ENCODE measurements at regions not wholly inside any gene's neighbourhood (a gene's known extent, or its start where the extent isn't known, plus 50 kb on each side); places are given as distances from the start of the nearest gene placed in this dataset.

DNA sequence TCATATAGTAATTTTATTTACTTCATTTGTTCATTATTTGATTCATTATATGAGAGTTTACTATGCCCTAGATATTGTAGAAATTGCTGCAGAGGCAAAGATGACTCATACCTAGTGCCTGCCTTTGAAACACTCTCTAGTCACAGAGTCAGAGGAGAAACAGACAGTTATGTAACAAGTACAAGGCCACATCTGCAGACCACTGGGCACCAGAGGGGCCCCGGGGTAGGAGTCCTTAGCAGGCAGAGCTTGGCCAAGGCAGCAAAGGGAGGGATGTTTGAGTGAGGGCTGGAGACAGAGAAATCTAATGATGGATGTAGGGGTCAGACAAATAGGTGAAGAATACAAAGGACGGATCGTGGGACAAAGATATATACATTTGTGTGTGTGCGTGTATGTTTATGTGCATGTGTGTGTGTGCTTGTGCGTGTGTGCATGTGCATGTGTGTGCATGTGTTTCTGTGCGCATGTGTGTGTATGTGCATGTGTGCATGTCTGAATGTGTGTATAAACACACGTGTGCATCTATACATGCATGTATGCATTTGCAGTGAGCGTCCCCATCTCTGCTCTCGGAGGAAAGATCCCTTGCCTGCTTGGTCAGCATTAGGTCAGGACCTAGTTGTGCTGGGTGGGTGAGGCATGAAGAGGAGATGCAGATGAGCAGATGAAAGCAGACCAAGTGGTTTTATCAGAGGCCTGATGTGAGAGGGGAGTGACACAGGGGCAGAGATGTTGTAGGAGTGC, 170.6 kb upstream of the MYT1L start:
- Histone ChIP-seq H3K27me3 (ENCODE audit: insufficient read depth in 3 of 3, low read length in 2 of 3) (no peaks in the 10 kb centered on the region), H3K36me3 (ENCODE audit: insufficient read depth in 1 of 2, low read depth in 1 of 2) (no peaks in the 10 kb centered on the region), H3K4me3 (no peak overlapping the region), H3K9me3 (no peaks in the 10 kb centered on the region), H3K4me1 (no peaks in the 10 kb centered on the region), H3K27ac (no peak overlapping the region)
- DNase-seq (no peak), ATAC-seq (no peak)
- intact Hi-C loops (cut with DNase I) = no loop called here
- TF ChIP-seq, protein P1, sequence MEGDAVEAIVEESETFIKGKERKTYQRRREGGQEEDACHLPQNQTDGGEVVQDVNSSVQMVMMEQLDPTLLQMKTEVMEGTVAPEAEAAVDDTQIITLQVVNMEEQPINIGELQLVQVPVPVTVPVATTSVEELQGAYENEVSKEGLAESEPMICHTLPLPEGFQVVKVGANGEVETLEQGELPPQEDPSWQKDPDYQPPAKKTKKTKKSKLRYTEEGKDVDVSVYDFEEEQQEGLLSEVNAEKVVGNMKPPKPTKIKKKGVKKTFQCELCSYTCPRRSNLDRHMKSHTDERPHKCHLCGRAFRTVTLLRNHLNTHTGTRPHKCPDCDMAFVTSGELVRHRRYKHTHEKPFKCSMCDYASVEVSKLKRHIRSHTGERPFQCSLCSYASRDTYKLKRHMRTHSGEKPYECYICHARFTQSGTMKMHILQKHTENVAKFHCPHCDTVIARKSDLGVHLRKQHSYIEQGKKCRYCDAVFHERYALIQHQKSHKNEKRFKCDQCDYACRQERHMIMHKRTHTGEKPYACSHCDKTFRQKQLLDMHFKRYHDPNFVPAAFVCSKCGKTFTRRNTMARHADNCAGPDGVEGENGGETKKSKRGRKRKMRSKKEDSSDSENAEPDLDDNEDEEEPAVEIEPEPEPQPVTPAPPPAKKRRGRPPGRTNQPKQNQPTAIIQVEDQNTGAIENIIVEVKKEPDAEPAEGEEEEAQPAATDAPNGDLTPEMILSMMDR (IDR thresholded peaks at IDR 0.05) = no peak
- 90 to 91% (median 91%) methylated on average over 9 of the region's 9 CpGs for WGBS, 3 donors

DNA sequence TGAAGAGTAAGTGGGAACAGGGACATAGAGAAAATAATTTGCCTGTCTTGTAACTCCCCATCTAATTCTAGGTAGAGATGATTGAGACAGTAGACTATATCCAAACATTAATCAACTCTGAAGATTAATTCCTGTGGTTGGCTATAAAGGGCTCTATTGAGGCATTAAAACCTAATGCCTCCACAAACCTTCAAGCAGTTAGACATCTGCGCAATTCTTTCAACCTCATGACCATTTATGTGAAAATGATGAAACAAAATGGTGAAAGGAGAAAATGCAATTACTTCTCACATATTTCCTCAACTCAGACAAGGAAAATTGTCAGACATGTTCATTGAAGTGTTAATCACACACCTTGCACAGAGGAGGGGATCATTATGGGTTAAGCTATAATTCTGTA, 164.5 kb upstream of the MYT1L start:
- no peak overlapping the region for H3K4me3 ChIP-seq
- no peaks in the 10 kb centered on the region for H3K9me3 ChIP-seq
- intact Hi-C loops (cut with DNase I) = no loop called here
- 94 to 97% (median 94%) methylated on average over 1 of the region's 1 CpG for WGBS, 3 donors
- no peak overlapping the region for H3K27ac ChIP-seq
- no peaks in the 10 kb centered on the region for H3K4me1 ChIP-seq
- ATAC-seq = no peak
- H3K36me3 ChIP-seq (ENCODE audit: insufficient read depth in 1 of 2, low read depth in 1 of 2) = no peaks in the 10 kb centered on the region
- H3K27me3 ChIP-seq (ENCODE audit: insufficient read depth in 3 of 3, low read length in 2 of 3) = no peaks in the 10 kb centered on the region
- DNase-seq = no peak
- TF ChIP-seq, protein P1 (IDR thresholded peaks at IDR 0.05) = no peak

DNA sequence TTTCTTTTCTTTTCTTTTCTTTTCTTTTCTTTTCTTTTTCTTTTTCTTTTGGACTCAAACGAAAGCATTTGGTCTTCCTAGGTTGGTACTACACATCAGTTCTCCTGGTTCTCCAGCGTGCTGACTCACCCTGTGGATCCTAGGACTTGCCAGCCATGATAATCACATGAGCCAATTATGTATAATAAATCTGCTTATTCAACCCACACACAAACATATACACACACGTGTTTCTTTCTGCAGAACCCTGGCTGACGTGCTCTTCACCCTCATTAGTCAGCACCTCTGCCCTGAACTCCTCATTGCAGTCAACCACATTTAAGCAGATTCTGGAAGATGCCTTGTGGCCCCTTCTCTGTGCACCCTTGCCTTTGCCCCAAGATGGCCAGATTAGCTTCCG, 162.4 kb upstream of the MYT1L start:
- 83 to 84% (median 83%) methylated on average over 5 of the region's 5 CpGs for WGBS, 3 donors
- Histone ChIP-seq H3K27me3 (ENCODE audit: insufficient read depth in 3 of 3, low read length in 2 of 3) (no peaks in the 10 kb centered on the region), H3K27ac (no peak overlapping the region), H3K4me3 (no peak overlapping the region), H3K4me1 (no peaks in the 10 kb centered on the region), H3K9me3 (no peaks in the 10 kb centered on the region), H3K36me3 (ENCODE audit: insufficient read depth in 1 of 2, low read depth in 1 of 2) (no peaks in the 10 kb centered on the region)
- no peak for ATAC-seq
- TF ChIP-seq, protein P1 (IDR thresholded peaks at IDR 0.05) = no peak
- DNase-seq = no peak
- intact Hi-C loops (cut with DNase I) = no loop called here

DNA sequence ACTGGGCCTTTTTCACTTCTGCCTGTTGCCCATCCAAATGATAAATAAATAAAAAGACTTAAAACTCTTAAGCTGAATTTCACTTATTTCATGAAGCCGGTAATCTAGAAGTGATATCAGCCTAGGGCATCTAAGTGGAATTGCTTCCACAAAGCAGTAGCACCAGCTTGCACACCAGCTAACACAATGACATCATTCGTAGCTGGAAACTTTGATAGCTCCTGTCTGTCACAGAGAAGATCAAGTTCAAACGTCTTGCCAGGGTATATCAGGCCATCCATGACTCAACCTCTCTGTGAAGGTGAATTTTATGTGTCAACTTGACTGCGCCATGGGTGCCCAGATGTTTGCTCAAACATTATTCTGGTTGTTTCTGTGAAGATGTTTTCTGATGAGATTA, 161.7 kb upstream of the MYT1L start:
- no peaks in the 10 kb centered on the region for H3K9me3 ChIP-seq
- H3K27ac ChIP-seq = no peak overlapping the region
- H3K4me1 ChIP-seq = no peaks in the 10 kb centered on the region
- intact Hi-C loops (cut with DNase I) = no loop called here
- WGBS, 3 donors = 76 to 81% (median 77%) methylated on average over 4 of the region's 4 CpGs
- DNase-seq (no peak), ATAC-seq (no peak)
- no peak overlapping the region for H3K4me3 ChIP-seq
- no peaks in the 10 kb centered on the region for H3K27me3 ChIP-seq (ENCODE audit: insufficient read depth in 3 of 3, low read length in 2 of 3)
- TF ChIP-seq, protein P1 (IDR thresholded peaks at IDR 0.05) = no peak
- H3K36me3 ChIP-seq (ENCODE audit: insufficient read depth in 1 of 2, low read depth in 1 of 2) = no peaks in the 10 kb centered on the region

DNA sequence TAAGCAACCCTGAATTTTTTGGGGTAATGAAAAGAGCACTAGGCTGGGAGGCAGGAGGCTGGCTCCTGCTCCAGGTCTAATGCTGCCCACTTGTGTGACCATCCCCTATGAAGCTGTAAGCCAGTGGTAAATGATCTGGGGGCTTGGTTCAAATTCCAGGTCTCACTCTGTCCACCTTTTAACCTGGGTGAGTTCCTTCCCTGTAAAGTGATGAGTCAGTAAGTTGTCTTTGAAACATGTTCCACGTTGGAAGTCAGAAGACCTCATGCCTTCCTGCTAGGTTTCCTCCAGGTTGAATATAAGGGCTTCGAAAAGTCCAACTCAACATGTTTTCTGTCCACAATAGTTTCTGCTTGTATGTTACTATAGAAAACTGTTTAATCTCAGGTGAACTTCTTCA, 160.9 kb upstream of the MYT1L start:
- no peak for DNase-seq
- ATAC-seq = no peak
- Histone ChIP-seq H3K9me3 (no peaks in the 10 kb centered on the region), H3K27ac (no peak overlapping the region), H3K36me3 (ENCODE audit: insufficient read depth in 1 of 2, low read depth in 1 of 2) (no peaks in the 10 kb centered on the region), H3K4me1 (no peaks in the 10 kb centered on the region), H3K4me3 (no peak overlapping the region), H3K27me3 (ENCODE audit: insufficient read depth in 3 of 3, low read length in 2 of 3) (no peaks in the 10 kb centered on the region)
- WGBS, 3 donors = 75 to 89% (median 87%) methylated on average over 2 of the region's 2 CpGs
- intact Hi-C loops (cut with DNase I) = no loop called here
- TF ChIP-seq, protein P1 (IDR thresholded peaks at IDR 0.05) = no peak
